ENCODE measurements at regions not wholly inside any gene's neighbourhood (a gene's known extent, or its start where the extent isn't known, plus 50 kb on each side); places are given as distances from the start of the nearest gene placed in this dataset.
A peak's percentile ranks its signal among the peaks of the same experiment; 100 is the strongest.

DNA sequence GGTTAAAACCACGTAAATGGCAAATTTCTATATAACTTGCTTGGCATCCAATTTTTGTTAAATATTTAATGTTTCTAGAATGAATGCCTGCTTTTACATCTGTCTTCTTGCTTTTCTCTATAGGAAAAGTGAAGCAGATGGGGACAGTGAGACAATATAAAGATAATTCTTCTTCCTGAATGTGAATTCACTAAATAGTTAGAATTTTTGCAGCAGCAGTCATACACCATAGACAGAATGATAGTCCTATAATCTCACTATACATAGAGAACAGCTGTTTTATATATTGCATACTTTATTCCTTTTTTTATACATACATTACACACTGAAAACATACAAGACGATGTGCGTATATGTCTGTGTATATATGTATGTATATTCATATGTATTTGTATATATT is 1127.3 kb downstream of the PCDH9 start:
- WGBS, 2 experiments (ENCODE audit: extremely low coverage in 2 of 2, insufficient read length in 1 of 2) = no CpG with 5 or more reads among the region's 3 CpGs
- ATAC-seq (ENCODE audit: low read depth) (peak; percentile 62; the same call in 1 of the 2 replicates), DNase-seq (peak; percentile 36)
- no peak overlapping the region for H3K27ac ChIP-seq (ENCODE audit: insufficient read depth, low read length)
- H3K9me1 ChIP-seq (ENCODE audit: insufficient read depth, low read length) = no peaks in the 10 kb centered on the region
- no TSS peak for BruUV-seq (replicated peaks)
- H3K23ac ChIP-seq (ENCODE audit: low read depth, low read length) = no peak overlapping the region
- TF ChIP-seq MXI1 (IDR thresholded peaks at IDR 0.05; ENCODE audit: borderline replicate concordance, low read depth, low read length) = no peak
- no peak for TF ChIP-seq BHLHE40 (IDR thresholded peaks at IDR 0.05; ENCODE audit: low read depth, low read length)
- TF ChIP-seq FOS (IDR thresholded peaks at IDR 0.05; ENCODE audit: low read depth, low read length) = no peak
- TF ChIP-seq MAZ (IDR thresholded peaks at IDR 0.05; ENCODE audit: borderline replicate concordance, low read depth, low read length) = no peak
- TF ChIP-seq, protein P1, sequence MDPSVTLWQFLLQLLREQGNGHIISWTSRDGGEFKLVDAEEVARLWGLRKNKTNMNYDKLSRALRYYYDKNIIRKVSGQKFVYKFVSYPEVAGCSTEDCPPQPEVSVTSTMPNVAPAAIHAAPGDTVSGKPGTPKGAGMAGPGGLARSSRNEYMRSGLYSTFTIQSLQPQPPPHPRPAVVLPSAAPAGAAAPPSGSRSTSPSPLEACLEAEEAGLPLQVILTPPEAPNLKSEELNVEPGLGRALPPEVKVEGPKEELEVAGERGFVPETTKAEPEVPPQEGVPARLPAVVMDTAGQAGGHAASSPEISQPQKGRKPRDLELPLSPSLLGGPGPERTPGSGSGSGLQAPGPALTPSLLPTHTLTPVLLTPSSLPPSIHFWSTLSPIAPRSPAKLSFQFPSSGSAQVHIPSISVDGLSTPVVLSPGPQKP (IDR thresholded peaks at IDR 0.05; ENCODE audit: borderline replicate concordance, low read depth, low read length) = no peak
- no peak for TF ChIP-seq RAD21 (IDR thresholded peaks at IDR 0.05; ENCODE audit: low read length)
- TF ChIP-seq MAFK (IDR thresholded peaks at IDR 0.05; ENCODE audit: low read depth, low read length) = no peak
- no peak for TF ChIP-seq SMC3 (IDR thresholded peaks at IDR 0.05; ENCODE audit: low read depth, low read length)
- no peak for TF ChIP-seq CEBPB (IDR thresholded peaks at IDR 0.05; ENCODE audit: low read depth, low read length)
- TF ChIP-seq, protein P2, sequence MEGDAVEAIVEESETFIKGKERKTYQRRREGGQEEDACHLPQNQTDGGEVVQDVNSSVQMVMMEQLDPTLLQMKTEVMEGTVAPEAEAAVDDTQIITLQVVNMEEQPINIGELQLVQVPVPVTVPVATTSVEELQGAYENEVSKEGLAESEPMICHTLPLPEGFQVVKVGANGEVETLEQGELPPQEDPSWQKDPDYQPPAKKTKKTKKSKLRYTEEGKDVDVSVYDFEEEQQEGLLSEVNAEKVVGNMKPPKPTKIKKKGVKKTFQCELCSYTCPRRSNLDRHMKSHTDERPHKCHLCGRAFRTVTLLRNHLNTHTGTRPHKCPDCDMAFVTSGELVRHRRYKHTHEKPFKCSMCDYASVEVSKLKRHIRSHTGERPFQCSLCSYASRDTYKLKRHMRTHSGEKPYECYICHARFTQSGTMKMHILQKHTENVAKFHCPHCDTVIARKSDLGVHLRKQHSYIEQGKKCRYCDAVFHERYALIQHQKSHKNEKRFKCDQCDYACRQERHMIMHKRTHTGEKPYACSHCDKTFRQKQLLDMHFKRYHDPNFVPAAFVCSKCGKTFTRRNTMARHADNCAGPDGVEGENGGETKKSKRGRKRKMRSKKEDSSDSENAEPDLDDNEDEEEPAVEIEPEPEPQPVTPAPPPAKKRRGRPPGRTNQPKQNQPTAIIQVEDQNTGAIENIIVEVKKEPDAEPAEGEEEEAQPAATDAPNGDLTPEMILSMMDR (conservative IDR thresholded peaks at IDR 0.05; ENCODE audit: low read depth, low read length) = no peak
- no peak for TF ChIP-seq POLR2A (IDR thresholded peaks at IDR 0.05; ENCODE audit: low read depth, low read length)
- no peak for TF ChIP-seq USF2 (IDR thresholded peaks at IDR 0.05; ENCODE audit: low read depth, low read length)
- no peak for TF ChIP-seq RCOR1 (IDR thresholded peaks at IDR 0.05; ENCODE audit: insufficient replicate concordance, low read length)
- no peak for TF ChIP-seq CHD1 (IDR thresholded peaks at IDR 0.05; ENCODE audit: low read depth, low read length)
- TF ChIP-seq NFE2L2 (IDR thresholded peaks at IDR 0.05; ENCODE audit: low read depth, low read length) = no peak
- no peak for TF ChIP-seq RFX5 (IDR thresholded peaks at IDR 0.05; ENCODE audit: low read depth, low read length)
- H2AFZ ChIP-seq (replicated peaks; ENCODE audit: low read length, poor library complexity) = no peak overlapping the region
- H2BK120ac ChIP-seq (ENCODE audit: low read depth, low read length) = no peak overlapping the region
- H4K20me1 ChIP-seq (ENCODE audit: insufficient read depth, low read length) = no peaks in the 10 kb centered on the region
- intact Hi-C loops (cut with micrococcal nuclease) (no loop called here), dilution Hi-C loops (cut with HindIII; ENCODE audit: low sequenced_read_pairs, unreplicated experiment) (no loop called here), in situ Hi-C loops (cut with MboI; ENCODE audit: low sequenced_read_pairs) (no loop called here)
- no peak overlapping the region for H3K56ac ChIP-seq (ENCODE audit: extremely low read depth, insufficient read depth, low read length)
- H4K5ac ChIP-seq (ENCODE audit: low read depth, low read length) = no peak overlapping the region
- no peak overlapping the region for H2AK9ac ChIP-seq (replicated peaks; ENCODE audit: low read depth, low read length, poor library complexity)
- H3K18ac ChIP-seq (ENCODE audit: low read depth, low read length) = no peak overlapping the region
- no peaks in the 10 kb centered on the region for H3K79me1 ChIP-seq (ENCODE audit: low read depth in 1 of 2, low read length in 2 of 2)
- no peak overlapping the region for H2BK15ac ChIP-seq (ENCODE audit: low read depth, low read length)
- no peaks in the 10 kb centered on the region for H3K36me3 ChIP-seq (ENCODE audit: control insufficient read depth, insufficient read depth, low read length)
- no peaks in the 10 kb centered on the region for H3K27me3 ChIP-seq (ENCODE audit: control insufficient read depth, insufficient read depth, low read length)
- no peak overlapping the region for H2BK5ac ChIP-seq (ENCODE audit: low read depth, low read length, poor library complexity, severe bottlenecking)
- no peak overlapping the region for H2BK20ac ChIP-seq (ENCODE audit: low read depth, low read length)
- no peak overlapping the region for H3K4me3 ChIP-seq (ENCODE audit: insufficient read depth, low read depth, low read length)
- H3K4me1 ChIP-seq (ENCODE audit: control insufficient read depth, insufficient read depth, low read length) = no peaks in the 10 kb centered on the region
- POLR2A ChIA-PET (ENCODE audit: unreplicated experiment) = no interaction called here
- no peak overlapping the region for H3K4ac ChIP-seq (ENCODE audit: low read depth, low read length)
- no peak overlapping the region for H4K8ac ChIP-seq (ENCODE audit: low read depth in 2 of 2, low read length in 2 of 2)
- H4K91ac ChIP-seq (ENCODE audit: insufficient read depth, low read depth, low read length) = no peak overlapping the region
- no peaks in the 10 kb centered on the region for H3K9me3 ChIP-seq (ENCODE audit: control insufficient read depth, insufficient read depth, low read length)
- H3K9ac ChIP-seq (ENCODE audit: low read depth, low read length) = no peak overlapping the region
- no peak overlapping the region for H3K14ac ChIP-seq (replicated peaks; ENCODE audit: low read depth, low read length)
- CTCF ChIA-PET = interaction anchor here (1.3 kb wide), 1 partner anchor 12 kb away, joined by 3 read pairs; no protein-coding TSS in a partner anchor
- no peak overlapping the region for H3K4me2 ChIP-seq (ENCODE audit: low read depth, low read length)
- no peak overlapping the region for H2AK5ac ChIP-seq (ENCODE audit: low read depth, low read length)
